Activated CD4-positive, alpha-beta memory T cell treated with anti-CD3 and anti-CD28 coated beads, Interleukin-2, amount 10 ng/mL, durations not matched to agents 7 days and 5 days (primary cell): ENCODE measurements at regions not wholly inside any gene's neighbourhood (a gene's known extent, or its start where the extent isn't known, plus 50 kb on each side); places are given as distances from the start of the nearest gene placed in this dataset.

Source experiments
- CTCF ChIA-PET: fragments of 350-600 bp; sonication (Branson Sonifier 250); formaldehyde crosslinking; loops from one replicate; lab custom pipeline; 2021; ENCODE audit warnings: antibody characterized with exemption, inconsistent platforms; lab: Charles Lee
- POLR2A ChIA-PET: fragments of 350-600 bp; sonication (Branson Sonifier 250); formaldehyde crosslinking; loops from one replicate; lab custom pipeline; 2021; ENCODE audit warnings: antibody characterized with exemption; lab: Charles Lee
- DNase-seq: peaks from one replicate; pipeline ENCODE4 v3.0.0-alpha.2; 2020
- H3K27ac Mint-ChIP-seq: one replicate; pipeline ENCODE4 v1.8.0; 2021; ENCODE audit warnings: mild to moderate bottlenecking, mixed read lengths
- H3K27me3 Mint-ChIP-seq: one replicate; pipeline ENCODE4 v1.8.0; 2021; ENCODE audit warnings: mixed read lengths
- H3K36me3 Mint-ChIP-seq: one replicate; pipeline ENCODE4 v1.8.0; 2021; ENCODE audit warnings: low read depth, mixed read lengths
- H3K4me1 Mint-ChIP-seq: one replicate; pipeline ENCODE4 v1.8.0; 2021; ENCODE audit warnings: mixed read lengths
- H3K4me3 Mint-ChIP-seq: one replicate; pipeline ENCODE4 v1.8.0; 2021; ENCODE audit warnings: mild to moderate bottlenecking, mixed read lengths
- H3K9me3 Mint-ChIP-seq: one replicate; pipeline ENCODE4 v1.8.0; 2021; ENCODE audit warnings: mixed read lengths

GRCh38 chr20:23179766-23180403 is 93.8 kb upstream of the CD93 start:
- ChIA-PET POLR2A (no interaction called here), CTCF (no interaction called here)
- Mint-ChIP-seq H3K4me1 (no peaks in the 10 kb centered on the region), H3K9me3 (no peaks in the 10 kb centered on the region), H3K36me3 (no peaks in the 10 kb centered on the region), H3K27me3 (peaks cover 28% of the 10 kb centered on the region), H3K27ac (no peak overlapping the region), H3K4me3 (no peak overlapping the region)
- DNase-seq: no peak

- Mint-ChIP-seq H3K4me1 (no peaks in the 10 kb centered on the region), H3K4me3 (no peak overlapping the region), H3K27me3 (peaks cover 30% of the 10 kb centered on the region), H3K36me3 (no peaks in the 10 kb centered on the region), H3K9me3 (no peaks in the 10 kb centered on the region), H3K27ac (no peak overlapping the region)
- ChIA-PET POLR2A (no interaction called here), CTCF (interaction anchor here (0.6 to 1.0 kb wide), 2 partner anchors 127 to 315 kb away, joined by 3 read pairs; no protein-coding TSS in a partner anchor)
- no peak for DNase-seq
Observed at GRCh38 chr20:23178806-23179205, 92.7 kb upstream of the CD93 start.

GRCh38 chr20:23174821-23175220 is 88.7 kb upstream of the CD93 start:
- H3K27me3 Mint-ChIP-seq: peaks cover 50% of the 10 kb centered on the region
- H3K4me3 Mint-ChIP-seq: no peak overlapping the region
- H3K4me1 Mint-ChIP-seq: no peaks in the 10 kb centered on the region
- H3K36me3 Mint-ChIP-seq: no peaks in the 10 kb centered on the region
- POLR2A ChIA-PET: interaction anchor here (0.7 kb wide), 1 partner anchor 164 kb away, joined by 3 read pairs; no protein-coding TSS in a partner anchor
- CTCF ChIA-PET: no interaction called here
- H3K27ac Mint-ChIP-seq: no peak overlapping the region
- DNase-seq: no peak
- no peaks in the 10 kb centered on the region for H3K9me3 Mint-ChIP-seq

- ChIA-PET CTCF (no interaction called here), POLR2A (no interaction called here)
- Mint-ChIP-seq H3K4me3 (no peak overlapping the region), H3K9me3 (no peaks in the 10 kb centered on the region), H3K27me3 (peaks cover 14% of the 10 kb centered on the region), H3K27ac (no peak overlapping the region), H3K36me3 (no peaks in the 10 kb centered on the region), H3K4me1 (no peaks in the 10 kb centered on the region)
- DNase-seq: no peak
Observed at GRCh38 chr20:23167431-23167830, 81.3 kb upstream of the CD93 start.

GRCh38 chr20:23166563-23166962 is 80.4 kb upstream of the CD93 start:
- no peak for DNase-seq
- no peak overlapping the region for H3K4me3 Mint-ChIP-seq
- CTCF ChIA-PET: no interaction called here
- peaks cover 2% of the 10 kb centered on the region for H3K4me1 Mint-ChIP-seq
- no peaks in the 10 kb centered on the region for H3K36me3 Mint-ChIP-seq
- H3K9me3 Mint-ChIP-seq: no peaks in the 10 kb centered on the region
- POLR2A ChIA-PET: no interaction called here
- peaks cover 9% of the 10 kb centered on the region for H3K27me3 Mint-ChIP-seq
- no peak overlapping the region for H3K27ac Mint-ChIP-seq

- no peak for DNase-seq
- no peaks in the 10 kb centered on the region for H3K36me3 Mint-ChIP-seq
- H3K9me3 Mint-ChIP-seq: no peaks in the 10 kb centered on the region
- CTCF ChIA-PET: interaction anchor here (1.3 kb wide), 1 partner anchor 24 kb away, joined by 3 read pairs; no protein-coding TSS in a partner anchor
- no peak overlapping the region for H3K4me3 Mint-ChIP-seq
- H3K4me1 Mint-ChIP-seq: peaks cover 2% of the 10 kb centered on the region
- no peak overlapping the region for H3K27ac Mint-ChIP-seq
- POLR2A ChIA-PET: no interaction called here
- H3K27me3 Mint-ChIP-seq: peaks cover 4% of the 10 kb centered on the region
Observed at GRCh38 chr20:23165964-23166363, 79.8 kb upstream of the CD93 start.

- H3K27me3 Mint-ChIP-seq: peaks cover 4% of the 10 kb centered on the region
- peaks cover 6% of the 10 kb centered on the region for H3K4me1 Mint-ChIP-seq
- CTCF ChIA-PET: interaction anchor here (1.3 kb wide), 1 partner anchor 23 kb away, joined by 3 read pairs; no protein-coding TSS in a partner anchor
- peak; percentile 14 for DNase-seq
- H3K27ac Mint-ChIP-seq: no peak overlapping the region
- no peak overlapping the region for H3K4me3 Mint-ChIP-seq
- H3K36me3 Mint-ChIP-seq: no peaks in the 10 kb centered on the region
- POLR2A ChIA-PET: no interaction called here
- H3K9me3 Mint-ChIP-seq: no peaks in the 10 kb centered on the region
Observed at GRCh38 chr20:23165307-23165750, 79.2 kb upstream of the CD93 start.

- no peak overlapping the region for H3K27ac Mint-ChIP-seq
- no peaks in the 10 kb centered on the region for H3K36me3 Mint-ChIP-seq
Observed at GRCh38 chr20:23164176-23164601, 78.1 kb upstream of the CD93 start.

GRCh38 chr20:23163562-23163961 is 77.4 kb upstream of the CD93 start:
- DNase-seq: peak; percentile 11
- no peak overlapping the region for H3K27ac Mint-ChIP-seq
- peaks cover 3% of the 10 kb centered on the region for H3K27me3 Mint-ChIP-seq
- H3K9me3 Mint-ChIP-seq: no peaks in the 10 kb centered on the region
- CTCF ChIA-PET: no interaction called here
- no peaks in the 10 kb centered on the region for H3K36me3 Mint-ChIP-seq
- no peak overlapping the region for H3K4me3 Mint-ChIP-seq
- POLR2A ChIA-PET: no interaction called here
- peaks cover 22% of the 10 kb centered on the region for H3K4me1 Mint-ChIP-seq

More at GRCh38 chr20:23164176-23164601, 78.1 kb upstream of the CD93 start:
- H3K27me3 Mint-ChIP-seq: peaks cover 4% of the 10 kb centered on the region
- peaks cover 16% of the 10 kb centered on the region for H3K4me1 Mint-ChIP-seq
- peak; percentile 9 for DNase-seq
- ChIA-PET POLR2A (no interaction called here), CTCF (no interaction called here)
- no peak overlapping the region for H3K4me3 Mint-ChIP-seq
- no peaks in the 10 kb centered on the region for H3K9me3 Mint-ChIP-seq

- POLR2A ChIA-PET: no interaction called here
- CTCF ChIA-PET: no interaction called here
- peaks cover 4% of the 10 kb centered on the region for H3K27me3 Mint-ChIP-seq
- no peaks in the 10 kb centered on the region for H3K9me3 Mint-ChIP-seq
- H3K4me1 Mint-ChIP-seq: peaks cover 26% of the 10 kb centered on the region
- H3K36me3 Mint-ChIP-seq: no peaks in the 10 kb centered on the region
- H3K27ac Mint-ChIP-seq: no peak overlapping the region
- DNase-seq: peak; percentile 12
- H3K4me3 Mint-ChIP-seq: no peak overlapping the region
Observed at GRCh38 chr20:23162887-23163286, 76.8 kb upstream of the CD93 start.

GRCh38 chr20:23161968-23162696 is 76.0 kb upstream of the CD93 start:
- Mint-ChIP-seq H3K4me3 (no peak overlapping the region), H3K9me3 (no peaks in the 10 kb centered on the region), H3K27me3 (peaks cover 4% of the 10 kb centered on the region), H3K36me3 (no peaks in the 10 kb centered on the region), H3K27ac (no peak overlapping the region), H3K4me1 (peaks cover 26% of the 10 kb centered on the region)
- ChIA-PET POLR2A (no interaction called here), CTCF (no interaction called here)
- DNase-seq: no peak

GRCh38 chr20:23161244-23161891 is 75.2 kb upstream of the CD93 start:
- Mint-ChIP-seq H3K27ac (no peak overlapping the region), H3K4me3 (no peak overlapping the region), H3K9me3 (no peaks in the 10 kb centered on the region), H3K27me3 (peaks cover 4% of the 10 kb centered on the region), H3K36me3 (no peaks in the 10 kb centered on the region), H3K4me1 (peaks cover 26% of the 10 kb centered on the region)
- ChIA-PET POLR2A (no interaction called here), CTCF (no interaction called here)
- no peak for DNase-seq
